GM18520 (cell line): ENCODE measurements at regions not wholly inside any gene's neighbourhood (a gene's known extent, or its start where the extent isn't known, plus 50 kb on each side); places are given as distances from the start of the nearest gene placed in this dataset.

Experiments
- ATAC-seq: cut with Tn5 transposase; IDR thresholded peaks from one replicate; pipeline ENCODE4 v1.9.1; 2021; ENCODE audit not compliant: unreplicated experiment

DNA sequence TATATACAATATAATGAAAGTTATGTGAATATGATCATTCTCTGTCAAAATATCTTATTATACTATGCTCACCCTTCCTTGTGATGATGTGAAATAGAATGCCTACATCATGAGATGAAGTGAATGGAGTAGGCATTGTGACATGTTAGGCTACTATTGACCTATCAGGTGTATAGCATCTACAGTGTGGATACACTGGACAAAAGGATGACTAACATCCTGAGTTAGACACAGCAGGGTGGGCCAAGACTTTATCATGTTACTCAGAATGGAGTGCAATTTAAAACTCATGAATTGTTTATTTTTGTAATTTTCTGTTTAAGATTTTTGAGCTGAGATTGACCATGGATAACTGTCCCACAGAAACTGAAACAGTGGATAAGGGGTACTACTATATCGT, 53.4 kb upstream of the NAV3 start:
- no peak for ATAC-seq

DNA sequence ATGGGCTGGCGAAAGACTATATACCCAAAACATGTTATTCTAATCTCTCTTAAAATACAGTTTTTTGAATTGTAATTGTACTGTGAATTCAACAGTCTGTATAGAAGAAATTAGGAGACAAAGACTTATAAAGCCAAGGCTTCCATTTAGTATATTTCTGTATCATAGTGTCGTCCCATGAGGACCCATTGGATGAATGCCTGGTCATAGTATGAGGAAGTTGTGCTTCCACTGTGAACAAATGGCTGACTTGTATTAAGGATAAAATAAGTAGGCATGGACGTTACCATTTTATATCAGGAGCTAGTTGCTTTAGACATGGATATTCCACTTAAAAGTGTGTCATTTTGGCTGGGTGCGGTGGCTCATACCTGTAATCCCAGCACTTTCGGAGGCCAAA, 55.9 kb upstream of the NAV3 start:
- no peak for ATAC-seq

DNA sequence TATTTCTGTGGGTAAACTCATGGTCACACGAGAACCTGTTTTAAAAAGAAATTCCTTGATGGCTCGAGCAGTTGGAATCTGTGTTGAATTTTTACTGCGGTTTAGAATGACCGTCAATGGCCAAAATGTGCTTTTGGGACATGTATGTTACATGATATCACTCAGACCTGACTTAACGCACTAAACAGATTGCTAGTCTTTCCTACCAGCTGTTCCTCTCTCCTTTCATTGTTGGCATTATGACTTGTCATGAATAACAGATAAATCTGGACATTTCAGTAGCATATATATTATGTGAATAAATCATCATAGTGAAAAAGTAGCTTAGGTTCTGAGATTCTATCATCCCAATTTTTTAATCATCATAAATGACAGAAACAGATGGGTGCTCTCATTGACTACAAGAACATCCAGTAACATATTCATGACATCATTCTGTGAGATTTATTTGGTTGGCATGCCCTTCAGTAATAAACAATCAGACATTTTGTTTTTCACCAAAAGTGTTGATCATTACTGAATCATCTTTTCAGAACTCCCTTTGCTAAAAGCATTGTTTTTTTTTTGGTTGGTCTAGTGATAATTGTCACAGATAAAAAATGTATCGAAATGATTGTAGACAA, 57.9 kb upstream of the NAV3 start:
- no peak for ATAC-seq

DNA sequence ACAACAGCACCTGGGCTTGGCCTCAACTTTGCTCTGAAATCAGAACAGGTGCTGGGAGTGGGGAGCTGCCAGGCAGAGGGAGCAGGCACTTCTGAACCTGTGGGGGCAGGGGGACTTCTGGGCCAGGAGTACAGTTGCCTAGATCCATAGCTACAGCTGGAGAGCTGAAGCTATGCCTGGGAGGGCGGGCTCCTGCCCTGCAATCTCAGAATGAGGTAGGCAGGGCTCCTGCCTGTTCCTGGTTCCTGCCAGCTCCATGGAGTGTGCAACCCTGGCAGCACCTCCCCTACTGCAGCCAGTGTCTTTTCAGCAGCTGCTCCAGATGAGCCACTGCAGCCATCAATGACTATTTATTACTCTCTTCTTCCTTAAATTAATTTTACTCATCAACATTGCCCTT, 62.1 kb upstream of the NAV3 start:
- ATAC-seq, result no peak

DNA sequence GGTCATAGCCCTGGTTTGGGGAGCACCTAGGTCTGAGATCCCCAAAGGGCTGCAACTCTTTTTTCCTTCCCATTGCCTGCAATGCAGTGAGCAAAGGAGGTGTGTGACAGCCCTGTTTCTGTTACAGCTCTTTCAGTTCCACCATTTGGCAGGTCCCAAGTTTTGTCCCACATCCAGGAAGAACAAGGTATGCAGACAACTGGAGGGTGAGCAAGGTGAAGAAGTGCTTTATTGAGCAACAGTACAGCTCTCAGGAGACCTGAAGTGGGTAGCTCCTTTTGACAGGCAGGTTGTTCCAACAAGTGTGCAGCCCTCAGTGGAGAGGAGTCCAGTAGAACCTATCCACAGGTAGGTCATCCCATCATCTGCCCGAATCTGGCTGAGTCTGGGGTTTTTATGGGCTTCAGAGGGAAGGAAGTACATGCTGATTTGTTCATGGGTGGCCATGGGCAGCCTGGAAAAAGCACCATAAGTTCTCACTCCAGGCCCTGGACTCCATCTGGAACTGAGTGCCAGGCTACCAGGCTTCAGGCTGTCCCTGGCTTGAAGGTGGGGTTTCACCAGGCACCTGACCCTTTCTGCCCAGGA, 62.8 kb upstream of the NAV3 start:
- ATAC-seq, result no peak

DNA sequence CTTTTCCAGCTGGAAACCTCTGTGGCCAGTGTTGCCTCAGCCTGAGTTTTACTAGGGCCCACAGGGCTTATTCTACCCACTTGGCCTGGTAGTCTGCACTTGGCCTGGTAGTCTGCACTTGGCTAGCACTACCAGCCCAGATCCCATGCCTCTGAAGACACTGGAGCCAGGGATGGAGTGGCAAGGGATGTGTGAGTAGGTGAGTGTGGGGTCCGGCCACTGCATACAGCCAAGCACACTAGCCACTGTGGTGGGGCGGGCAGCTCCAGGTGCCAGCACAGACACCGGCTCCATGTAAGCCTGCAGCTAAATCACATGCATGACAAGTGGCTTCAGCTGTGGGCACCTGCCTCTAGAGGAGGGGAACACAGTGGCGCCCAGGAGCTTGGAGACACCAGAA, 63.4 kb upstream of the NAV3 start:
- no peak for ATAC-seq

DNA sequence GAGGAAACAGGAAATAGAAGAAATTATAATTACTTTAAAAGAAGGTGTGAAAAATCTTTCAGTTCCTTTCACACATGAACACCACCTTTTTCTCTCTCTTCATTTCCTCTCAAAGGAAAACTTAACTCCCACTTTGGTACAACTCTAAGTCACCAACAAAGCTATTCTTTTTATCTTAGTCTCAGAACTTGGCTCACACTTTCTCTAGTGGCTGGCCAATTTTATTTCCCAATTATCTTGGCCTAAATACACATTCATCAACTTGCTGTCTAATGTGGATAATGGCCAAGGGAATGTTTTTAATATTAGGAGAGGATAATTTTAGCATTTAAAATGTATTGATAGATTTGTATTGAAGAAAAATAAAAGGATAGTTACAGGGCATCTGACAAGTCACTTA, 64.5 kb upstream of the NAV3 start:
- ATAC-seq, result no peak

DNA sequence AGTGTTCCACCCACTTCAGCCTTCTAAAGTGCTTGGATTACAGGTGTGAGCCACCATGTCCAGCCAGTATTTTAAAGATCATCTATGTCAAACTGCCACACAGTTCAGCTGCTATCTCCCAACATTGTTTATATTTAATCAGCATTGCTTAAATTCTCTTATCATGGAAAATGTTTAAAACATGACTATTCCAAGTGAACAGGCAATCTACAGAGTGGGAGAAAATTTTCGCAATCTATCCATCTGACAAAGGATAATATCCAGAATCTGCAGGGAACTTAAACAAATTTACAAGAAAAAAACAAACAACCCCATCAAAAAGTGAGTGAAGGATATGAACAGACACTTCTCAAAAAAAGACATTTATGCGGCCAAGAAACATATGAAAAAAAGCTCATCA, 69.4 kb upstream of the NAV3 start:
- ATAC-seq, result no peak

DNA sequence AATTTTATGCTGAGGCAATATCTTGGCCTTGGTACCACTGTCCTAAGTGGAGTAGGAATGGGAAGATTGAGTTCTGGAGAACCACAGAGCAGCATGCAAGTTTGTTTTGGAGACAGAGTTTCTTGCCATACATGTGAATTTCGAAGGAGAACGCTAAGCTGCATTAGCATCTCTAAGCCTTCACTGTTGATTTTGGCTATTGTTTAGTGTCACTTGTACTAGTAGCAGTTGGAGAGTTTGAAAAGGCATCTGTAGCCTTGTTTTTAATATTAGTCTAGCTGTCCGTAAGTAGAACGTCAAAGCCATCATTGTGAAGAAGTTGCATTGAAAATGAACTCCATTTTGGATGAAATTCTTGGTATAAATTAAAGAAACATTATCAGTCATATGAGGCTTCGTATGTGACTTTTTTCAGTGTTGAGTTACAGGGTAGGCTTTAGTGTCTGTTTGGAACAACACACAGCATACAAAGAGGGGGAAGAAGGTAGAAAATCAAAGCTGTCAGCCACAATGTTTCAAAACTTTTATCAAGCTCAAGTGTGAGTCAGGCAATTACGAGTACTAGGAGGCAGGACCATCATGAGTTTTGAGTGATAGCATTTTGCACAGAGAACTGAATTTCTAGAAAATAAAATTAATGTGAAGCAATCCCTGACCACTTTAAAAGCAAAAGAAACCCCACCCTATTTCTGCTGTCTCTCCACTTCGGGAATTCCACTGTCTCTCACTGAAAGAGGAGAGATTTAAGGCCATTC, 70.2 kb upstream of the NAV3 start:
- no peak for ATAC-seq

DNA sequence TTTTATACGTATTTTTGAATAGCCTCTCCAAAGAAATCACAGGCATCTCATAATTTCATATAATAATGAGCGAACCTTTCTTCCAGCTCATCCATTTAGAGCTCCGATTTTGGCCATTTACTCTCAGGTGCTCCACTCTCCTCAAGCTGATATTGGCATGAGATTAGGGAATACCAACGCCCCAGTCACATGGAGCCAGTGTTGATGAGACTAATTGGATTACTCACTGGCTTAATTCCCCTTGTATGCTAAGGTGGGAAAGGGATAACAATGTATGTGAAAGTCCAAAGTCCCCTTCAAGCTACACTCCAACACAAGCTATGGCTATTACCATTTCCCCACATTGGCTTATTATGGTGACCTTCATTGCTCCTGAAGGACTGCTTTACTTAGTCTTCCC, 76.6 kb upstream of the NAV3 start:
- ATAC-seq, result no peak

DNA sequence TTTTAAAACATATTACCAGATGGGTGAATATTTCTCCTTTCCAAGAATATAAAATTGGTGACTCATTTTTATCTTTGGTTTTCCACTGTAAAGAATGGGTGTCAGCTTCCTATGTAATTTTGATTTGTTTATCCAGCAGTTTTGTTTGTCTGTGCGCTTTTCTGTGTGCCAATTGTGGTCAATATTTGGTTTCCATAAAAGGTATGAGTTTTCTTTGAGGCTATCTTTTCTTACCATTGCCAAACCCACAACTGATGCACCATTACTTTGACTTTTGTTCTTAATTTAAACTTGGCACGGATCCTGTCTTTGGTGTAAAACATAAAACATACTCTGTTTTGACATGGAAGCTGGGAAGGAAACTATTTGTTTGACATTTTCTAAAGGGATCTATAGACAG, 78.8 kb upstream of the NAV3 start:
- no peak for ATAC-seq

DNA sequence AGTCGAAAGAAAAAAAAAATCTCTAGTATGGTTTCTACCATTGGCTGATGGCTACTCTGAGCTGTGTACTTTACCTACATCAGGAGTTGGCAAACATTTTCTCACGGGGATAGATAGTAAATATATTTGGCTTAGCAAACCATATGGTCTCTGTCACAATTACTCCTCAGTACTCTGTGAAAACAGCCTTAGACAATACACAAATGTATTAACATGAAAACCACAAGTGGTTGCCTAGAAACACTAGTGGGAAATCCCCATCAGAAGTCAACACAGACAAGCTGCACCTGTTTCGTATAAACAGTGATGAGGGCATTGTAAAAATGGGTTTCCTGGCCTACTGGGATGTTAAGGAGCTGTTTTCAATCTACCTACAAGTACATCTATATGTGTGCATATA, 84.6 kb upstream of the NAV3 start:
- peak; percentile 100 for ATAC-seq

DNA sequence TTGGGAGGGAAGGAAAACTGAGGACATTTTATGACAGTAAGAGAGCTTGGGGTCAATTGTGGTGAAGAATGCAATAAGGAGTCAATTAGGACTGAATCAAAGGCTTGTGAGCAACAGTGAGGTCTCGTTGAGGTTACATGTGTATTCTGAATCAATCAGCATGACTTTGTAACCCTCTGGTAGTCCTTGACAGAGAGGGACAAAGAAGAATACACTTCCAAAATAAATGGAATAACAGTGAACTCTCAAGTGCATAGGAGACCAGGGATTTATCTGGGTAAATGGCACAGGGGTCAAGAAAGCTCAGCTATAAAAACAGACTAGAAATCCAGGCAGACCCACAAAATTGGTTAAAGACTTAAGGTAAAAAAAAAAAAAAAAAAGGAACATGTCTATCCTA, 85.1 kb upstream of the NAV3 start:
- no peak for ATAC-seq

DNA sequence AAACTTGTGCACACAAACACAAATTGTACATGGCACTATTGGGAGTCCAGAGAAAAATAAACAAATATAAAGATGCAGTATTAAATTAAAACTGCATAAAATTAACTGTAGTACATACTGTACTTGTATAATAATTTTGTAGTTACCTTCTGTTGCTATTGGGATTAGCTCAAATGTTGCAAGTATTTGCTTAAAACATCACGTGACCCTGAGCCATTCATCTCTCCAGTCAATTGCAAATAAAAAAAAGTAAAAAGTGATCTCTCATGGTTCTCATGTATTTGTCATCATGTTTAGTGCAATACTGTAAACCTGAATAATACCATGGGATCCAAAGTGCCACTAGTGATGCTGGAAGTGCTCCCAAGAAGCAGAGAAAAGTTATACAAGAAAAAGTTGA, 88.1 kb upstream of the NAV3 start:
- no peak for ATAC-seq

DNA sequence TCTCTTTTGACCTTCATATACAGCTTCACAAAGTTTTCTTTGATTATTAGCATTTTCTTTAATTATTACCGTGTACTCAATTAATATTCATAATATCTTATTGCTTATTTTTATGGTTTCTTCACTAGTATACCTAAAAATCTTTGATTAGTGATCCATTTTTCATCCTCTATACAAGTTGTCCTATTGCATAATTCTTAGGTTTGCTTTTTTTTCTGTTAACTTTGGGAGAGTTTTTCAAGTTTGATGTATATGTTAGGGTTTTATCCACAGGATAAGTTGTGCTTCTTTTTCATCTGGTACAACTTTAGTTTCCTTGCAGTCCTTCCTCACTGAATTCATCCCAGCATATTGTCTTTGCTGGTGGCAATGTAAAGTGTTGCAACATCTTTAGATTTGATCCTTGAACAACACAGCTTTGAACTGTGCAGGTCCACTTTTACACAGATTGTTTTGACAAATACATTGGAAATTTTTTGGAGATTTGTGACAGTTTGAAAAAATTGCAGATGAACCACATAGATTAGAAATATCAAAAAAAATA, 88.6 kb upstream of the NAV3 start:
- no peak for ATAC-seq

DNA sequence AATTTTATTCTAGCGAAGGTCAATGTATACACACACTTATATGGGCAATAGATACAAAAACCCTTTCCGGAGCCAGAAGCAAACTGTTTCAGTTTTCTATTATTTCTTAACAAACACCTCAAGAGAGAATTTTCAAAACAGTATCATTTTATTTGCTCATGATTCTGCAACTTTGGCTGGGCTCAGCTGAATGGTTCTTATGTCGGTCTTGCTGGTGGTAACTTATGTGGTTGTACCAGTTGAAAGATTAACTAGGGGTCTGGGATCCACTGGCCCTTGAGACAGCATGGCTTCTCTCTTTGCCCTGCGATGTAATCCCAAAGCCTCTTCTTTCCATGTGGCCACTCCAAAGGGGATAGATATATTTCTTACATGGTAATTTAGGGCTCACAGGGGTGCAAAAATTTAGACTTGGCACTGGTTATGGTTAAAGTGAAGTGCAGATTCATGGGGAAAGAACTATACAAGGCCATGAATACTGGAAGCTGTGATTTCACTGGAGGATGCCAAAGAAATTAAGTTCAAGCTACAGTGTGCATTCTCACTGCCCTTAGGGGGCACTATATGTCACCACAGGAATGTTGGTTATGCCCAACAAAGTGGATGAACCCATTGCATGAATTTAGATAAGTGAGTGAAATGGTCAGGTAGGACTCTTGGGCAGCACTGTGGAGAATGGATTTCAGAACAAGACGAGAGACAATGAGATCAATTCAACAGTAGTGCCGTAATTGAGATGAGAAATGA, 94.3 kb upstream of the NAV3 start:
- ATAC-seq, result no peak

DNA sequence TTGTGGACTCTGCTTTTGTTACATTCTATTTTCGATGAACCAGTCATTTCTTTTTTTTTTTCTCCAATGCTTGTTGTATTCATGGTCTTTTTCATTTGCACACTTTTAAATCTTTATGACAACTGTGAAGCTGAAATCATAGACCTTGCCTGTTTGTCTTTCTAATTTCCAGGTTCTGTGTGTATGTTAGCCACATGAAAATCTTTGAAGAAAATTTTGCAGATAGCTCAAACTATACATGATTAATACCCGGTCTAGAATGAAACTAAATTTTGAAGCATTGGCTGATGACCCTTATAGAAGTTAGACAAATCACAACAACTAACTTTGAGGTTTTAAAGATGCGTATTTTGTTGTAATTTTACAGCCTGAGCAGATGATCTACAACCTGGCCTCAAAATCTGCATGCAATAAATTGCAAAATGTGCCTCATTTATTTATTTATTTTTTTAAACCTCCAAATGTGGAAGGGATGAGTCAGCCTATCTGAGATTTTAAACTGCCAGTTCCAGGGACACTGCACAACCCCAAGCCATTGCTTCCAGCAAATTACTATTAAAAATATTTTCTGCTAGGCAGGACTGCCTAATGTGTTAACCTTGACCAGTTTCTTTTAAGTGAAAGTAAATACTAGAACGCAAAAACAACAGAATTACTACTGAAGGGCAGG, 96.3 kb upstream of the NAV3 start:
- no peak for ATAC-seq

DNA sequence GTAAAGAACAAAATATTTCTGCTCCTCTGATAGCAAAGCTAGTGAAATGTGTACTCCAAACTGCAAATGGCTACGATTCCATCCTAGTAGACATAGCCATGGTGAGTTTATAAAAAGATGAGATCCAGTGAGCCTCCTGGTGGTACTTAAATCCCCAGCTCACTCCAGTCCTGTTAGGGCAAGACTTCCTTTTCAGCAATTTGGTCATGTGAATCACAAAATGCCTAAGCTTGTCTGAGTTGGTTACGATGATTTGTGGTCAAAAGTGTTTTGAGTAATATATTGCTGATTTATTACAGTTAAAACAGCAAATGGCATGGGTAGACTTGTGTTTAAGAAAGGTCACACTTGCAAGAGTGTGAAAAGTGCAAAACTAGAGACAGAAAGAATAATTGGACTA, 102.7 kb upstream of the NAV3 start:
- no peak for ATAC-seq

DNA sequence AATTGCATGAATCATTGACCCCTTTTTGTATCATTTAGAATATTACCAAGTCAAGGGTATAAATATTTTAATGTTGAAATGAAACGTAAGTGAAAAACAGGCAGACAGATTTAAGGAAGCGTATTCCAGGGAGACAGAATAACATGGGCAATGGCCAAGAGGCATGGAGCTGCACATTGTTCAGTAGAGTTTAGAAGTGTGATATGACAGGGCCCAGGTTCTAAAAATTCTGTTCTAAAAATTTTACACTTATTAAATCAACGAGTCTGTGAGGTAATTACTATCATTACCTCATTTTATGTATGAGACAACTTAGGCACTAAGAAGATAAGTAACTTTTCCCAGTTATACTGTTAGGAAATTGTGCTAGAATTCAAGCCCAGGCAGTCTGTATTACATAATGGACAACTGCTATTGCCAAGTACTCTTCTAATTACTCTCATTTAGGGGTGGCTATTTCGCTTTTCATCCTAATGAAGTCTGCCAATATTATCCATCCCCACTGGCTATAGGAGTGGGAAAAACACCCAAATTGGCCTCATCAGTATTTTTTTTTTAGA, 103.2 kb upstream of the NAV3 start:
- ATAC-seq, result no peak

DNA sequence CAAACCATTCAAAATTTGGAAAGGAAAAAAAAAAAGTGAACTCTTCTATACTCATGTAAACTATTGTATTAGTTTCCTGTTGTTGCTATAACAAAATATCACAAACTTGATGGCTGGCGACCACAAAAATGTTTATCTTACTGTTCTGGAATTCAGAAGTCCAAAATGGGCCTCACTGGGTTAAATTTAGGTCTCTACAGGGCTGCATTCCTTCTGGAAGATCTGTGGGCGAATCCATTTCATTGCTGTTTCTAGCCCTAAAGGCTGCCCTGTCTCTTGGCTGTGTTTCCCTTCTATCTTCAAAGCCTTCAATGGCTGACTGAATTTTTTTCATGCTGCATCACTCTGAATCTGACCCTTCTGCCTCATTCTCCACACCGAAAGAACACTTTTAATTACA, 105.1 kb upstream of the NAV3 start:
- ATAC-seq, result no peak
